HepG2 (cell line): ENCODE measurements at regions not wholly inside any gene's neighbourhood (a gene's known extent, or its start where the extent isn't known, plus 50 kb on each side); places are given as distances from the start of the nearest gene placed in this dataset.

Source experiments
- ATAC-seq: fragments of 200-7000 bp; cut with Tn5 transposase; 3 replicates; pipeline ENCODE4 v1.9.1; 2020; ENCODE audit warnings: mild to moderate bottlenecking, moderate library complexity
- BruUV-seq: library from RNA; stranded (reverse); fragments of 400-500 nt; replicated peaks from 2 replicates; lab custom pipeline; 2021; lab: Mats Ljungman, UMichigan
- CTCF ChIA-PET: fragments of 300-600 bp; formaldehyde crosslinking; extraction: SDS; loops from one replicate; lab custom pipeline; 2021; ENCODE audit warnings: low total read pairs, inconsistent platforms, low intra/inter-chr PET ratio; lab: Yijun Ruan, JAX
- POLR2A ChIA-PET: fragments of 350-600 bp; sonication (Branson Sonifier 250); formaldehyde crosslinking; loops from one replicate; lab custom pipeline; 2020; ENCODE audit warnings: antibody characterized with exemption, inconsistent platforms; lab: Yijun Ruan, JAX
- DNase-seq: peaks from one replicate; pipeline ENCODE4 v3.0.0-alpha.2; 2015; ENCODE audit warnings: low spot score
- FAIRE-seq: peaks from 3 replicates; lab custom pipeline; 2011; peaks lifted over from hg19 to GRCh38; lab: Jason Lieb, UNC
- H2AFZ ChIP-seq: one replicate; pipeline ENCODE4 v1.6.1; 2011; ENCODE audit warnings: low read length, inconsistent platforms
- H3K27ac ChIP-seq: fragments of 300-600 bp; 3 replicates; pipeline ENCODE4 v1.8.0; 2011; ENCODE audit warnings: mixed run types, mild to moderate bottlenecking, mixed read lengths, low read length, inconsistent platforms; ENCODE audit not compliant: insufficient read depth; ENCODE audit errors: extremely low read length
- H3K27me3 ChIP-seq, 2 experiments: fragments of 200-600 bp in 1 of 2; 2 replicates in 1 of 2; 3 replicates in 1 of 2; pipeline versions ENCODE4 v1.6.0 to v1.8.0; 2011; ENCODE audit warnings: low read length in 2 of 2, mild to moderate bottlenecking in 2 of 2, moderate library complexity in 2 of 2, inconsistent platforms in 1 of 2; ENCODE audit not compliant: insufficient read depth in 2 of 2, control insufficient read depth in 1 of 2
- H3K36me3 ChIP-seq, 2 experiments: fragments of 200-600 bp in 1 of 2; replicated peaks in 1 of 2; 2 replicates in 1 of 2; 3 replicates in 1 of 2; pipeline versions ENCODE4 v1.5.1 to v1.8.0; 2011; ENCODE audit warnings: low read length in 2 of 2, inconsistent platforms in 1 of 2; ENCODE audit not compliant: insufficient read depth in 2 of 2, control insufficient read depth in 1 of 2
- H3K4me1 ChIP-seq: 2 replicates; pipeline ENCODE4 v1.5.1; 2012; ENCODE audit warnings: low read length, inconsistent platforms; ENCODE audit not compliant: insufficient read depth
- H3K4me2 ChIP-seq: 2 replicates; pipeline ENCODE4 v1.6.0; 2011; ENCODE audit warnings: low read depth, low read length, inconsistent platforms
- H3K4me3 ChIP-seq, 3 experiments: fragments of 200-600 bp in 1 of 3; sonication (generic), shearing (Covaris generic) in 1 of 3; replicated peaks in 1 of 3; 2 replicates each; pipeline ENCODE4 v1.5.1; 2011 to 2016; ENCODE audit warnings: low read length in 3 of 3, inconsistent platforms in 2 of 3, low read depth in 2 of 3, mild to moderate bottlenecking in 2 of 3, control low read depth in 1 of 3, mixed read lengths in 1 of 3; ENCODE audit not compliant: insufficient read depth in 1 of 3
- H3K79me2 ChIP-seq: one replicate; pipeline ENCODE4 v1.6.1; 2011; ENCODE audit warnings: low read length, inconsistent platforms; ENCODE audit not compliant: insufficient read depth
- H3K9ac ChIP-seq: 2 replicates; pipeline ENCODE4 v1.6.0; 2011; ENCODE audit warnings: mild to moderate bottlenecking, low read depth, low read length, inconsistent platforms; ENCODE audit not compliant: insufficient read depth
- H3K9me3 ChIP-seq: 2 replicates; pipeline ENCODE4 v1.5.1; 2012; ENCODE audit warnings: mild to moderate bottlenecking, low read length
- H4K20me1 ChIP-seq: 2 replicates; pipeline ENCODE4 v1.6.0; 2011; ENCODE audit warnings: inconsistent platforms, mild to moderate bottlenecking, low read length, moderate library complexity; ENCODE audit not compliant: insufficient read depth
- GATAD2A ChIP-seq: IDR thresholded peaks from 2 replicates; pipeline ENCODE4 v1.6.1; 2016
- MED13 ChIP-seq: sonication (generic); formaldehyde crosslinking; IDR thresholded peaks from 2 replicates; pipeline ENCODE4 v1.5.0; 2020; ENCODE audit warnings: missing genetic modification reagents
- MEIS2 ChIP-seq: sonication (generic); formaldehyde crosslinking; IDR thresholded peaks from 2 replicates; pipeline ENCODE4 v1.9.0; 2021; ENCODE audit warnings: mild to moderate bottlenecking, missing genetic modification reagents
- MYPOP ChIP-seq: sonication (generic); formaldehyde crosslinking; IDR thresholded peaks from 2 replicates; pipeline ENCODE4 v1.8.1; 2023; ENCODE audit warnings: mild to moderate bottlenecking, moderate library complexity, missing genetic modification reagents
- NBN ChIP-seq: fragments of 450-650 bp; conservative IDR thresholded peaks from 2 replicates; pipeline ENCODE4 v1.6.1; 2017
- NFKBIZ ChIP-seq: IDR thresholded peaks from 2 replicates; pipeline ENCODE4 v1.6.1; 2018; ENCODE audit warnings: missing genetic modification reagents, missing compliant biosample characterization
- PCBP2 ChIP-seq: fragments of 200-400 bp; formaldehyde crosslinking; optimal IDR thresholded peaks from 2 replicates; pipeline ENCODE3; 2018; ENCODE audit warnings: low read length, low read depth; ENCODE audit not compliant: poor library complexity, severe bottlenecking
- PHF5A ChIP-seq: IDR thresholded peaks from one replicate; pipeline ENCODE4 v1.6.1; 2018; ENCODE audit warnings: low read depth, missing genetic modification reagents; ENCODE audit not compliant: unreplicated experiment
- RFX5 ChIP-seq: IDR thresholded peaks from 2 replicates; pipeline ENCODE4 v1.6.1; 2011; ENCODE audit warnings: low read depth, low read length, improper control_type of control experiment
- ZKSCAN8 ChIP-seq: IDR thresholded peaks from 2 replicates; pipeline ENCODE4 v1.6.1; 2016; ENCODE audit warnings: borderline replicate concordance, missing genetic modification reagents, missing compliant biosample characterization
- ZNF12 ChIP-seq: sonication (generic); formaldehyde crosslinking; IDR thresholded peaks from 2 replicates; pipeline ENCODE4 v1.5.0; 2020; ENCODE audit warnings: missing genetic modification reagents
- ZNF326 ChIP-seq: sonication (generic); formaldehyde crosslinking; IDR thresholded peaks from 2 replicates; pipeline ENCODE4 v1.4.0; 2020; ENCODE audit warnings: missing genetic modification reagents, borderline replicate concordance
- ZNF44 ChIP-seq: sonication (generic); formaldehyde crosslinking; IDR thresholded peaks from 2 replicates; pipeline ENCODE4 v1.5.1; 2020; ENCODE audit warnings: mild to moderate bottlenecking, missing genetic modification reagents
- ZNF569 ChIP-seq: sonication (generic); formaldehyde crosslinking; IDR thresholded peaks from 2 replicates; pipeline ENCODE4 v1.5.0; 2020; ENCODE audit warnings: mild to moderate bottlenecking, missing genetic modification reagents, moderate library complexity, borderline replicate concordance
- ZNF777 ChIP-seq: sonication (generic); formaldehyde crosslinking; IDR thresholded peaks from 2 replicates; pipeline ENCODE4 v1.4.0; 2020; ENCODE audit warnings: missing genetic modification reagents
- WGBS: methylation state at CpG from one replicate; pipeline ENCODE4 v1.1.6; 2017; ENCODE audit warnings: low lambda C conversion rate; 5-methylcytosine and 5-hydroxymethylcytosine counted together
- in situ Hi-C: cut with HindIII; loops from 2 replicates; pipeline ENCODE4 v1.10.0; 2017; ENCODE audit warnings: low pct_unique_long_range_greater_than_20kb; ENCODE audit not compliant: extremely low pct_ligation_motif_present
- intact Hi-C: fragments of 100-400 bp; cut with micrococcal nuclease; formaldehyde crosslinking; loops from one replicate; pipeline ENCODE4 v1.10.0; 2022; ENCODE audit not compliant: unreplicated experiment
- TF ChIP-seq, protein P1 (sequence below): sonication (generic); formaldehyde crosslinking; IDR thresholded peaks from 2 replicates; pipeline ENCODE4 v1.8.0; 2022; ENCODE audit warnings: mild to moderate bottlenecking, missing genetic modification reagents, moderate library complexity
- TF ChIP-seq, protein P2 (sequence below): sonication (generic); formaldehyde crosslinking; IDR thresholded peaks from 2 replicates; pipeline ENCODE4 v1.4.0; 2020; ENCODE audit warnings: missing genetic modification reagents
- TF ChIP-seq, protein P3 (sequence below): sonication (generic); formaldehyde crosslinking; IDR thresholded peaks from 2 replicates; pipeline ENCODE4 v1.5.0; 2020; ENCODE audit warnings: mild to moderate bottlenecking, low read depth, missing genetic modification reagents, borderline replicate concordance
- TF ChIP-seq, protein P4 (sequence below): IDR thresholded peaks from 2 replicates; pipeline ENCODE4 v1.6.1; 2016; ENCODE audit warnings: missing genetic modification reagents, missing compliant biosample characterization

DNA sequence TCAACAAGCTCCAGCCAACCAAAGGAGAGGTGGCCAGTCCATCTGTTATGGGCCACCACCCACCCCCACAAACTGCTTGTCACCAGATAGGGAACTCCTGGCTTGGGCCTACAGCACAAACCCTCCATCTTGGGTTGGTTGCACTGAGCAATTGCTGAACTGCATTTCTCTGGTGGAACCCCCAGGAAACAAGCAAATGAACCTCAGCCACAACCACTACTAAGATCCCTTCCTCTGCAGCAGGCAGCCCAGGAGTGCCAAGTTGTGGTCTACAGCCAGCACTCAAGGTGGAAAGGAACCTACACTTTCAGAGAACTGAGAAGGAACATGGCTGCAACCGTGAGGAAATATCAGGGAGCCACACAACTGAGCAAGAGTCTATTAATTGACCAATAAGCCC is 171.6 kb downstream of the TMEM200A start:
- no peak overlapping the region for H2AFZ ChIP-seq
- no peaks in the 10 kb centered on the region for H3K4me1 ChIP-seq
- intact Hi-C loops, result no loop called here
- H3K4me3 ChIP-seq, result no peak overlapping the region
- no peak overlapping the region for H3K4me2 ChIP-seq
- H4K20me1 ChIP-seq, result no peaks in the 10 kb centered on the region
- H3K36me3 ChIP-seq, result no peaks in the 10 kb centered on the region
- no peak for FAIRE-seq
- no peak overlapping the region for H3K27ac ChIP-seq
- DNase-seq, result no peak
- no peaks in the 10 kb centered on the region for H3K79me2 ChIP-seq
- no peak overlapping the region for H3K9ac ChIP-seq
- no TSS peak for BruUV-seq
- no peak for ATAC-seq
- TF ChIP-seq PCBP2 (no peak), GATAD2A (no peak), RFX5 (no peak), ZNF326 (CRISPR knock-in tag) (no peak), ZKSCAN8 (CRISPR knock-in tag) (no peak), ZNF12 (CRISPR knock-in tag) (no peak)
- TF ChIP-seq, protein P1, sequence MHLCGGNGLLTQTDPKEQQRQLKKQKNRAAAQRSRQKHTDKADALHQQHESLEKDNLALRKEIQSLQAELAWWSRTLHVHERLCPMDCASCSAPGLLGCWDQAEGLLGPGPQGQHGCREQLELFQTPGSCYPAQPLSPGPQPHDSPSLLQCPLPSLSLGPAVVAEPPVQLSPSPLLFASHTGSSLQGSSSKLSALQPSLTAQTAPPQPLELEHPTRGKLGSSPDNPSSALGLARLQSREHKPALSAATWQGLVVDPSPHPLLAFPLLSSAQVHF (CRISPR knock-in tag), result no peak
- TF ChIP-seq, all 625 proteins: peak for 0
- ChIA-PET CTCF (no interaction called here), POLR2A (no interaction called here)
- in situ Hi-C loops, result no loop called here
- Histone ChIP-seq H3K27me3 (no peaks in the 10 kb centered on the region), H3K9me3 (peaks cover 13% of the 10 kb centered on the region)
- WGBS, result 8% methylated on average over 1 of the region's 1 CpG

- Histone ChIP-seq H2AFZ (no peak overlapping the region), H3K9me3 (no peaks in the 10 kb centered on the region), H3K4me1 (no peaks in the 10 kb centered on the region), H3K9ac (no peak overlapping the region), H3K79me2 (no peaks in the 10 kb centered on the region), H3K4me2 (no peak overlapping the region), H3K36me3 (no peaks in the 10 kb centered on the region), H3K4me3 (no peak overlapping the region), H4K20me1 (no peaks in the 10 kb centered on the region), H3K27me3 (no peaks in the 10 kb centered on the region), H3K27ac (no peak overlapping the region)
- ATAC-seq (no peak), FAIRE-seq (no peak), DNase-seq (no peak)
- no TSS peak for BruUV-seq
- in situ Hi-C loops, result no loop called here
- intact Hi-C loops, result no loop called here
- ChIA-PET CTCF (no interaction called here), POLR2A (no interaction called here)
- WGBS, result 10% methylated on average over 3 of the region's 3 CpGs
- TF ChIP-seq NFKBIZ (CRISPR knock-in tag) (no peak), ZNF777 (CRISPR knock-in tag) (no peak), MYPOP (no peak), ZNF569 (CRISPR knock-in tag) (no peak), NBN (no peak), MEIS2 (CRISPR knock-in tag) (no peak), PHF5A (CRISPR knock-in tag) (no peak), ZNF44 (CRISPR knock-in tag) (no peak), MED13 (CRISPR knock-in tag) (no peak)
- TF ChIP-seq, protein P2, sequence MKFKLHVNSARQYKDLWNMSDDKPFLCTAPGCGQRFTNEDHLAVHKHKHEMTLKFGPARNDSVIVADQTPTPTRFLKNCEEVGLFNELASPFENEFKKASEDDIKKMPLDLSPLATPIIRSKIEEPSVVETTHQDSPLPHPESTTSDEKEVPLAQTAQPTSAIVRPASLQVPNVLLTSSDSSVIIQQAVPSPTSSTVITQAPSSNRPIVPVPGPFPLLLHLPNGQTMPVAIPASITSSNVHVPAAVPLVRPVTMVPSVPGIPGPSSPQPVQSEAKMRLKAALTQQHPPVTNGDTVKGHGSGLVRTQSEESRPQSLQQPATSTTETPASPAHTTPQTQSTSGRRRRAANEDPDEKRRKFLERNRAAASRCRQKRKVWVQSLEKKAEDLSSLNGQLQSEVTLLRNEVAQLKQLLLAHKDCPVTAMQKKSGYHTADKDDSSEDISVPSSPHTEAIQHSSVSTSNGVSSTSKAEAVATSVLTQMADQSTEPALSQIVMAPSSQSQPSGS (CRISPR knock-in tag), result no peak
- TF ChIP-seq, protein P3, sequence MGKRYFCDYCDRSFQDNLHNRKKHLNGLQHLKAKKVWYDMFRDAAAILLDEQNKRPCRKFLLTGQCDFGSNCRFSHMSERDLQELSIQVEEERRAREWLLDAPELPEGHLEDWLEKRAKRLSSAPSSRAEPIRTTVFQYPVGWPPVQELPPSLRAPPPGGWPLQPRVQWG (CRISPR knock-in tag), result no peak
- TF ChIP-seq, protein P4, sequence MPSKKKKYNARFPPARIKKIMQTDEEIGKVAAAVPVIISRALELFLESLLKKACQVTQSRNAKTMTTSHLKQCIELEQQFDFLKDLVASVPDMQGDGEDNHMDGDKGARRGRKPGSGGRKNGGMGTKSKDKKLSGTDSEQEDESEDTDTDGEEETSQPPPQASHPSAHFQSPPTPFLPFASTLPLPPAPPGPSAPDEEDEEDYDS, result no peak
These were observed 181.9 kb downstream of the TMEM200A start for GRCh38 chr6:130547723-130548122.
